HuH-7.5 (cell line): ENCODE measurements at regions not wholly inside any gene's neighbourhood (a gene's known extent, or its start where the extent isn't known, plus 50 kb on each side); places are given as distances from the start of the nearest gene placed in this dataset.

ENCODE experiments used
- DNase-seq: peaks from one replicate; pipeline ENCODE4 v3.0.0; 2011; ENCODE audit warnings: low spot score

- no peak for DNase-seq
Observed at GRCh38 chr15:36527235-36528162, 51.9 kb upstream of the CDIN1 start.

GRCh38 chr15:36529296-36530011 lies 50.0 kb upstream of the CDIN1 start:
- DNase-seq = no peak
